GM10266 (cell line): ENCODE measurements at regions not wholly inside any gene's neighbourhood (a gene's known extent, or its start where the extent isn't known, plus 50 kb on each side); places are given as distances from the start of the nearest gene placed in this dataset.

Experiments
- DNase-seq: peaks from one replicate; pipeline ENCODE4 v3.0.0; 2012; ENCODE audit errors: extremely low spot score
- CTCF ChIP-seq: IDR thresholded peaks from 2 replicates; pipeline ENCODE4 v1.5.1; 2012; ENCODE audit warnings: mild to moderate bottlenecking, low read depth; ENCODE audit not compliant: control insufficient read depth, insufficient read depth; ENCODE audit errors: missing control alignments

GRCh38 chr4:136922066-136922465, 610.2 kb downstream of the PCDH18 start:
- DNase-seq = no peak

GRCh38 chr4:136920092-136920881, 612.0 kb downstream of the PCDH18 start:
- no peak for TF ChIP-seq CTCF
- no peak for DNase-seq

More at GRCh38 chr4:136922066-136922465, 610.2 kb downstream of the PCDH18 start:
- no peak for TF ChIP-seq CTCF

GRCh38 chr4:136918772-136919171, 613.5 kb downstream of the PCDH18 start:
- no peak for DNase-seq
- no peak for TF ChIP-seq CTCF

GRCh38 chr4:136917312-136918110, 614.8 kb downstream of the PCDH18 start:
- DNase-seq = no peak
- no peak for TF ChIP-seq CTCF

GRCh38 chr4:136909626-136910025, 622.7 kb downstream of the PCDH18 start:
- no peak for DNase-seq
- TF ChIP-seq CTCF = no peak

- no peak for TF ChIP-seq CTCF
- DNase-seq = no peak
Measured at GRCh38 chr4:136908122-136908521, 624.2 kb downstream of the PCDH18 start.

- DNase-seq = no peak
- no peak for TF ChIP-seq CTCF
Measured at GRCh38 chr4:136900696-136901095, 631.6 kb downstream of the PCDH18 start.
